OCI-LY3 (cell line): ENCODE measurements at regions not wholly inside any gene's neighbourhood (a gene's known extent, or its start where the extent isn't known, plus 50 kb on each side); places are given as distances from the start of the nearest gene placed in this dataset.

Source experiments
- EZH2phosphoT487 ChIP-seq: fragments of 200-600 bp; shearing (Covaris generic); IDR thresholded peaks from 2 replicates; pipeline ENCODE4 v1.6.1; 2018; ENCODE audit warnings: antibody characterized with exemption, mixed run types, low read depth
- TF ChIP-seq, protein P1 (sequence below): fragments of 200-600, 300-600 bp; sonication (generic); IDR thresholded peaks from 2 replicates; pipeline ENCODE4 v1.5.1; 2014; ENCODE audit warnings: antibody characterized with exemption, low read length, low read depth

DNA sequence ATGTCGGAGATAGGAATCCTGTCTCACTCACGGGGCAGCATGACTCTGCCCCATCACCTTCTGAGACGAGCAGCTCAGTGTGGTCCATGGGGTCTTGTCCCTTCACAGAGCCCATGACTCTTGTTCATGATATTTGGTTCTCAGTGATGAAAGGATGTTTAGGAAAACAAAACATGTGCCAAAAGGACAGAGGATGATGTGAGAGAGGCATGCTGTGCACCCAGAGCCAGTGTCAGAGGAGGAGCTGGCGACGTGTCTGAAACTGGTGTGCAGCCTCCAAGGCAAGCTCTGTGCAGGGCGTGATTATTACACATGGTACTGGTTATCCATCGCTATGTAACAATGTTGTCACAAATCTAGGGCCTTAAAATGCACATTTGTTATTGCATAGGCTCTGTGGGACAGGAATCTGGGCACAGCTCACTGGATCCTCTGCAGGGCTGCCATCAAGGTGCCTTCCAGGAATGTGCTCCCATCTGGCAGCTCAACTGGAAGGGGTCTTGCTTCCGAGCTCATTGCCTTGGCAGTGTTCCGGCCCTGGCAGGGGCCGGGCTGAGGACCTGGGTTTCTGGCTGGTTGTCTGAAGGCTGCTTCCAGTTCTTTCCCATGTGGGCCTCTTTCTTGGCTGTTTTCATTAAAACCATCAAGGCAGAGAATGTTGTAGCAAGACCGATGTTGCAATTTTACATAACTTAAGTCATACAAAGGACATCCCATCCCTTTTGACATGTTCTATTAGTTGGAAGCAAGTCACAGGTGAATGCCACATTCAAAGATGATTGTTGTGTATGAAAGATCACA is 175.4 kb downstream of the ERMARD start:
- TF ChIP-seq, protein P1, sequence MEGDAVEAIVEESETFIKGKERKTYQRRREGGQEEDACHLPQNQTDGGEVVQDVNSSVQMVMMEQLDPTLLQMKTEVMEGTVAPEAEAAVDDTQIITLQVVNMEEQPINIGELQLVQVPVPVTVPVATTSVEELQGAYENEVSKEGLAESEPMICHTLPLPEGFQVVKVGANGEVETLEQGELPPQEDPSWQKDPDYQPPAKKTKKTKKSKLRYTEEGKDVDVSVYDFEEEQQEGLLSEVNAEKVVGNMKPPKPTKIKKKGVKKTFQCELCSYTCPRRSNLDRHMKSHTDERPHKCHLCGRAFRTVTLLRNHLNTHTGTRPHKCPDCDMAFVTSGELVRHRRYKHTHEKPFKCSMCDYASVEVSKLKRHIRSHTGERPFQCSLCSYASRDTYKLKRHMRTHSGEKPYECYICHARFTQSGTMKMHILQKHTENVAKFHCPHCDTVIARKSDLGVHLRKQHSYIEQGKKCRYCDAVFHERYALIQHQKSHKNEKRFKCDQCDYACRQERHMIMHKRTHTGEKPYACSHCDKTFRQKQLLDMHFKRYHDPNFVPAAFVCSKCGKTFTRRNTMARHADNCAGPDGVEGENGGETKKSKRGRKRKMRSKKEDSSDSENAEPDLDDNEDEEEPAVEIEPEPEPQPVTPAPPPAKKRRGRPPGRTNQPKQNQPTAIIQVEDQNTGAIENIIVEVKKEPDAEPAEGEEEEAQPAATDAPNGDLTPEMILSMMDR, result no peak
- TF ChIP-seq EZH2phosphoT487, result no peak
